ENCODE measurements at regions not wholly inside any gene's neighbourhood (a gene's known extent, or its start where the extent isn't known, plus 50 kb on each side); places are given as distances from the start of the nearest gene placed in this dataset.

DNA sequence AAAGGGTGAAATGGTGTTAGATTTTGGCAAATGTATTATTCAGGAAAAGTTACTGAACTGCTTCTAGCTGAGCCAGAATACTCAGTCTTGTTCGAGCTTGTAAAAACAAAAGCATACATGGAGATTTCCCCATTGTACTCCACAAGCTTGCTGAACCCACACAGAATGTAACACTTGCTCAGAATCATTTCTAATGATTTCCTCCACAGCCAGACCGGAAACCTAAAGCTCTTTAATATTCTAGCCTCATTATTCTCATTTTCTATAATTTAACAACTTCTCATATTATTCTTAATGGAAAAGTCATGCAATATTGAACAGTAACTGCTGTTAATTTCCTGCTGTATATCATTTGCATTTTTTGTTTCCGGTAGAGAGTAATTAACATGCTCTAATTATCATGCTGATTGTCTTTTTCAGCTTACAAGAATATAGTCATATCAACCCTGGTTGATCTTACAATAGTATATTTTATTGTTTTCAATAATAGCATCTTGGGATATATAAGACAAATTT lies 1387.5 kb upstream of the EYS start:
- TF ChIP-seq SIN3A (IDR thresholded peaks at IDR 0.05; ENCODE audit: borderline replicate concordance, insufficient read depth, low read length), result no peak
- no peak for TF ChIP-seq FOXP2 (optimal IDR thresholded peaks at IDR 0.05; ENCODE audit: borderline replicate concordance, extremely low read depth, extremely low read length, insufficient read depth)

DNA sequence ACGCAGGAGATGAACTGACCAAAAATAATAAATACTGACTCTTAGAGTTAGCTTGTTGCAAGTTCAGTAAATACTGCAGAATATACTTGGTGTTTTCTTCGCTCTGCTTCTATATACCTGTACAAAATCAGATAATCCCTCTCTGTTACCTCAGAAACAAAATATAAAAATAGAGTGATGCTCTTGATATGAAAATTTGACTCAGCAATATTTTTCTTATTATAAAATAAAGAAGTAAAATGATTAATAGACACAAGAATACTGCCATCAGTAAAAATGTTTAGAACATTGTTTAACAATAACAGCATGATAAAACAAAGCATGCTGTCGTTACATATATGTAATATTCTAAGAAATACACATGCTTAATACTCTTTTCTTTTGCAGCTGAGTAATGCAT lies 1366.9 kb upstream of the EYS start:
- TF ChIP-seq POLR2AphosphoS5 (IDR thresholded peaks at IDR 0.05; ENCODE audit: low read depth, low read length) (no peak), TAF1 (IDR thresholded peaks at IDR 0.05; ENCODE audit: borderline replicate concordance, insufficient read depth, low read length) (no peak), FOXP2 (optimal IDR thresholded peaks at IDR 0.05; ENCODE audit: borderline replicate concordance, extremely low read depth, extremely low read length, insufficient read depth) (no peak), SIN3A (IDR thresholded peaks at IDR 0.05; ENCODE audit: borderline replicate concordance, insufficient read depth, low read length) (no peak)
- TF ChIP-seq, protein P1, sequence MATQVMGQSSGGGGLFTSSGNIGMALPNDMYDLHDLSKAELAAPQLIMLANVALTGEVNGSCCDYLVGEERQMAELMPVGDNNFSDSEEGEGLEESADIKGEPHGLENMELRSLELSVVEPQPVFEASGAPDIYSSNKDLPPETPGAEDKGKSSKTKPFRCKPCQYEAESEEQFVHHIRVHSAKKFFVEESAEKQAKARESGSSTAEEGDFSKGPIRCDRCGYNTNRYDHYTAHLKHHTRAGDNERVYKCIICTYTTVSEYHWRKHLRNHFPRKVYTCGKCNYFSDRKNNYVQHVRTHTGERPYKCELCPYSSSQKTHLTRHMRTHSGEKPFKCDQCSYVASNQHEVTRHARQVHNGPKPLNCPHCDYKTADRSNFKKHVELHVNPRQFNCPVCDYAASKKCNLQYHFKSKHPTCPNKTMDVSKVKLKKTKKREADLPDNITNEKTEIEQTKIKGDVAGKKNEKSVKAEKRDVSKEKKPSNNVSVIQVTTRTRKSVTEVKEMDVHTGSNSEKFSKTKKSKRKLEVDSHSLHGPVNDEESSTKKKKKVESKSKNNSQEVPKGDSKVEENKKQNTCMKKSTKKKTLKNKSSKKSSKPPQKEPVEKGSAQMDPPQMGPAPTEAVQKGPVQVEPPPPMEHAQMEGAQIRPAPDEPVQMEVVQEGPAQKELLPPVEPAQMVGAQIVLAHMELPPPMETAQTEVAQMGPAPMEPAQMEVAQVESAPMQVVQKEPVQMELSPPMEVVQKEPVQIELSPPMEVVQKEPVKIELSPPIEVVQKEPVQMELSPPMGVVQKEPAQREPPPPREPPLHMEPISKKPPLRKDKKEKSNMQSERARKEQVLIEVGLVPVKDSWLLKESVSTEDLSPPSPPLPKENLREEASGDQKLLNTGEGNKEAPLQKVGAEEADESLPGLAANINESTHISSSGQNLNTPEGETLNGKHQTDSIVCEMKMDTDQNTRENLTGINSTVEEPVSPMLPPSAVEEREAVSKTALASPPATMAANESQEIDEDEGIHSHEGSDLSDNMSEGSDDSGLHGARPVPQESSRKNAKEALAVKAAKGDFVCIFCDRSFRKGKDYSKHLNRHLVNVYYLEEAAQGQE (IDR thresholded peaks at IDR 0.05; ENCODE audit: insufficient read depth in 1 of 2, low read depth in 2 of 2, low read length in 2 of 2), result no peak

DNA sequence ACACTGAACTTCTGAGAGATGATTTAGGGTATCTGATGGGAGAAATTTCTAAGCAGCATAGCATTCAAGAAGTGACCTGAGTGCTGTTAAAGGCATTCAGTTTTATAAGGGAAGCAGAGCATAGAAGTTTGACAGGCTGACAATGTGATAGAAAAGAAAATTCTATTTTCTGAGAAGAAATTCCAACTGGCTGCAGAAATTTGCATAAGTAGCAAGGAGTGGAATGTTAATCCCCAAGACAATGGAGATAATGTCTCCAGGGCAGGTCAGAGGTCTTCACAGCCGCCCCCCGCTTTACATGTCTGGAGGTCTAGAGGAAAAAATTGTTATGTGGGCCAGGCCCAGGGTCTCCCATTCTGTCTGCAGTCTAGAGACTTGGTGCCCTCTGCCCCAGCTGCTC lies 1361.8 kb upstream of the EYS start:
- TF ChIP-seq, protein P1 (IDR thresholded peaks at IDR 0.05; ENCODE audit: insufficient read depth in 1 of 2, low read depth in 2 of 2, low read length in 2 of 2), result no peak
- TF ChIP-seq TAF1 (IDR thresholded peaks at IDR 0.05; ENCODE audit: borderline replicate concordance, insufficient read depth, low read length) (no peak), SIN3A (IDR thresholded peaks at IDR 0.05; ENCODE audit: borderline replicate concordance, insufficient read depth, low read length) (no peak), FOXP2 (optimal IDR thresholded peaks at IDR 0.05; ENCODE audit: borderline replicate concordance, extremely low read depth, extremely low read length, insufficient read depth) (no peak), POLR2AphosphoS5 (IDR thresholded peaks at IDR 0.05; ENCODE audit: low read depth, low read length) (no peak)

DNA sequence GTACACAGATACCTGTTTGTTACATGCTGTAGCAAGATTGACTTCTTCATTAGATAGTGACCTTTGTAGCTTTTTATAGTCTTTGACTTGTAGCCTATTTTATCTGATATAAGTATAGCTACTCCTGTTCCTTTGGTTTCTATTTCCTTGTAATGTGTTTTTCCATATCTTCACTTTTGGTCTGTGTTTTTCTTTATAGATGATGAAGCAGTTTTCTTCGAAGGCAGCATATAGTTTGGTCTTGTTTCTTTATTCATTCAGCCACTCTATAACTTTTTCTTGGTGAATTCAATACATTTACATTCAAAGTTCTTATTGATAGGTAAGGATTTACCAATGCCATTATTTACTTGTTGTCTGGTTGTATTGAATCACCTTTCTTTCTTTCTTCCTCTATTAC lies 1357.3 kb upstream of the EYS start:
- TF ChIP-seq SIN3A (IDR thresholded peaks at IDR 0.05; ENCODE audit: borderline replicate concordance, insufficient read depth, low read length), result no peak
- TF ChIP-seq, protein P1 (IDR thresholded peaks at IDR 0.05; ENCODE audit: insufficient read depth in 1 of 2, low read depth in 2 of 2, low read length in 2 of 2), result no peak
- TF ChIP-seq TAF1 (IDR thresholded peaks at IDR 0.05; ENCODE audit: borderline replicate concordance, insufficient read depth, low read length), result no peak
- no peak for TF ChIP-seq FOXP2 (optimal IDR thresholded peaks at IDR 0.05; ENCODE audit: borderline replicate concordance, extremely low read depth, extremely low read length, insufficient read depth)

DNA sequence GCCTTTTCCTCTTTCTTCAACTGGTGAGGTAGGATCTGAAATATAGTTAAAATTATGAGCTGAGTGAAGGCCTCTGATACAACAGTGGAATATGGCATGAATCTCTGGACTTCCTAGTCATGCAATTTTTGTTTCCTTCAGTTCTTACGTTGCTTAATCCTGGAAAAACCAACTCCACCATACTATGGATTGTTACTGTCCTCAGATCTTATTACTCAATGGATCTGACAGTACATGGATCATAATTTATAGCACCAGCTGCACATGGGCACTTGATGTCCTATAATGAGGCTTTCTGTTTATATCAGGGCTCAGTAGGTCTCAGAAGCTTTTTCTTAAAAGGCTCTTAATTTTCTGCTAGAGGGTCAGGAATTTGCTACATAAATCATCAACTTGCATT lies 1341.0 kb upstream of the EYS start:
- TF ChIP-seq FOXP2 (optimal IDR thresholded peaks at IDR 0.05; ENCODE audit: borderline replicate concordance, extremely low read depth, extremely low read length, insufficient read depth), result no peak
- no peak for TF ChIP-seq TAF1 (IDR thresholded peaks at IDR 0.05; ENCODE audit: borderline replicate concordance, insufficient read depth, low read length)
- TF ChIP-seq SIN3A (IDR thresholded peaks at IDR 0.05; ENCODE audit: borderline replicate concordance, insufficient read depth, low read length), result no peak
- TF ChIP-seq POLR2AphosphoS5 (IDR thresholded peaks at IDR 0.05; ENCODE audit: low read depth, low read length), result no peak
- TF ChIP-seq, protein P1 (IDR thresholded peaks at IDR 0.05; ENCODE audit: insufficient read depth in 1 of 2, low read depth in 2 of 2, low read length in 2 of 2), result no peak
